Stimulated activated naive CD8-positive, alpha-beta T cell treated with anti-CD3 and anti-CD28 coated beads, Interleukin-15, Interleukin-2, amounts not matched to agents 100 U/mL and 50 U/mL, for 24 hours (primary cell): ENCODE measurements at regions not wholly inside any gene's neighbourhood (a gene's known extent, or its start where the extent isn't known, plus 50 kb on each side); places are given as distances from the start of the nearest gene placed in this dataset.

Experiments
- ATAC-seq: fragments of 150-1000 bp; cut with Tn5 transposase; one replicate; pipeline ENCODE4 v1.10.0; 2021
- DNase-seq: peaks from one replicate; pipeline ENCODE4 v3.0.0; 2021

GRCh38 chr19:30630289-30631032 lies 258.3 kb downstream of the ZNF536 start:
- ATAC-seq (no peak), DNase-seq (no peak)

- no peak for DNase-seq
- ATAC-seq: no peak
These were observed 256.9 kb downstream of the ZNF536 start for GRCh38 chr19:30629086-30629485.

- ATAC-seq: no peak
- DNase-seq: no peak
These were observed 254.4 kb downstream of the ZNF536 start for GRCh38 chr19:30626626-30626966.

- no peak for DNase-seq
- no peak for ATAC-seq
These were observed 253.9 kb downstream of the ZNF536 start for GRCh38 chr19:30625947-30626625.

- ATAC-seq: no peak
These were observed 250.1 kb downstream of the ZNF536 start for GRCh38 chr19:30622276-30622675.

GRCh38 chr19:30621326-30621920 lies 249.2 kb downstream of the ZNF536 start:
- ATAC-seq (no peak), DNase-seq (no peak)

More at GRCh38 chr19:30622276-30622675, 250.1 kb downstream of the ZNF536 start:
- DNase-seq: no peak

- no peak for ATAC-seq
- DNase-seq: no peak
These were observed 248.2 kb downstream of the ZNF536 start for GRCh38 chr19:30620354-30620753.

GRCh38 chr19:30609656-30610270 lies 237.6 kb downstream of the ZNF536 start:
- no peak for ATAC-seq
- no peak for DNase-seq

- no peak for DNase-seq
- no peak for ATAC-seq
These were observed 236.3 kb downstream of the ZNF536 start for GRCh38 chr19:30608471-30608870.
